Upper lobe of right lung (tissue), 1 donor: ENCODE measurements at regions not wholly inside any gene's neighbourhood (a gene's known extent, or its start where the extent isn't known, plus 50 kb on each side); places are given as distances from the start of the nearest gene placed in this dataset.

Source experiments
- ATAC-seq: fragments of 200-7000 bp; cut with Tn5 transposase; one replicate; pipeline ENCODE4 v1.9.1; 2020; ENCODE audit warnings: mild to moderate bottlenecking, moderate library complexity
- DNase-seq: peaks from one replicate; pipeline ENCODE4 v3.0.0-alpha.2; 2020
- H3K27ac ChIP-seq: fragments of 200-600 bp; one replicate; pipeline ENCODE4 v1.8.0; 2022
- H3K27me3 ChIP-seq: fragments of 200-600 bp; one replicate; pipeline ENCODE4 v1.8.0; 2022; ENCODE audit warnings: mild to moderate bottlenecking
- H3K36me3 ChIP-seq: fragments of 200-600 bp; one replicate; pipeline ENCODE4 v1.8.0; 2022
- H3K4me1 ChIP-seq: fragments of 200-600 bp; one replicate; pipeline ENCODE4 v1.8.0; 2022
- H3K4me3 ChIP-seq: fragments of 200-600 bp; one replicate; pipeline ENCODE4 v1.8.0; 2022; ENCODE audit warnings: mild to moderate bottlenecking
- H3K9me3 ChIP-seq: fragments of 200-600 bp; one replicate; pipeline ENCODE4 v1.8.0; 2022
- CTCF ChIP-seq: fragments of 200-600 bp; IDR thresholded peaks from one replicate; pipeline ENCODE4 v1.8.0; 2022; ENCODE audit warnings: antibody characterized with exemption
- intact Hi-C: fragments of 100-400 bp; cut with DNase I; formaldehyde crosslinking; loops from one replicate; pipeline ENCODE4 v1.11.0; 2022
- donor health status: DM: no; HTN: yes; CAD: no; lungs with severe emphysema.

- Histone ChIP-seq H3K27ac (no peak overlapping the region), H3K4me1 (no peaks in the 10 kb centered on the region), H3K9me3 (no peaks in the 10 kb centered on the region), H3K4me3 (no peak overlapping the region), H3K36me3 (no peaks in the 10 kb centered on the region), H3K27me3 (no peaks in the 10 kb centered on the region)
- DNase-seq (no peak), ATAC-seq (no peak)
- intact Hi-C loops: no loop called here
- no peak for TF ChIP-seq CTCF
Observed at GRCh38 chr3:5675319-5675718, 487.8 kb downstream of the EDEM1 start.

GRCh38 chr3:5677555-5677954 is 490.0 kb downstream of the EDEM1 start:
- Histone ChIP-seq H3K27ac (no peak overlapping the region), H3K4me3 (no peak overlapping the region), H3K9me3 (no peaks in the 10 kb centered on the region), H3K27me3 (no peaks in the 10 kb centered on the region), H3K36me3 (no peaks in the 10 kb centered on the region), H3K4me1 (no peaks in the 10 kb centered on the region)
- no peak for TF ChIP-seq CTCF
- no peak for DNase-seq
- intact Hi-C loops: no loop called here
- no peak for ATAC-seq

GRCh38 chr3:5678248-5678647 is 490.7 kb downstream of the EDEM1 start:
- TF ChIP-seq CTCF: no peak
- Histone ChIP-seq H3K4me3 (no peak overlapping the region), H3K27ac (no peak overlapping the region), H3K36me3 (no peaks in the 10 kb centered on the region), H3K27me3 (no peaks in the 10 kb centered on the region), H3K4me1 (no peaks in the 10 kb centered on the region), H3K9me3 (no peaks in the 10 kb centered on the region)
- intact Hi-C loops: no loop called here
- ATAC-seq (no peak), DNase-seq (no peak)

- DNase-seq (no peak), ATAC-seq (no peak)
- no peak for TF ChIP-seq CTCF
- Histone ChIP-seq H3K4me3 (no peak overlapping the region), H3K36me3 (no peaks in the 10 kb centered on the region), H3K27me3 (no peaks in the 10 kb centered on the region), H3K9me3 (no peaks in the 10 kb centered on the region), H3K4me1 (no peaks in the 10 kb centered on the region), H3K27ac (no peak overlapping the region)
- intact Hi-C loops: no loop called here
Observed at GRCh38 chr3:5678844-5679243, 491.3 kb downstream of the EDEM1 start.

GRCh38 chr3:5687230-5687629 is 499.7 kb downstream of the EDEM1 start:
- Histone ChIP-seq H3K27ac (no peak overlapping the region), H3K4me3 (no peak overlapping the region), H3K27me3 (no peaks in the 10 kb centered on the region), H3K4me1 (no peaks in the 10 kb centered on the region), H3K36me3 (no peaks in the 10 kb centered on the region), H3K9me3 (peaks cover 10% of the 10 kb centered on the region)
- no peak for TF ChIP-seq CTCF
- DNase-seq: no peak
- intact Hi-C loops: no loop called here
- ATAC-seq: no peak

- no peak for DNase-seq
- Histone ChIP-seq H3K27ac (no peak overlapping the region), H3K36me3 (no peaks in the 10 kb centered on the region), H3K9me3 (peaks cover 10% of the 10 kb centered on the region), H3K4me3 (no peak overlapping the region), H3K27me3 (no peaks in the 10 kb centered on the region), H3K4me1 (no peaks in the 10 kb centered on the region)
- TF ChIP-seq CTCF: no peak
- ATAC-seq: no peak
- intact Hi-C loops: no loop called here
Observed at GRCh38 chr3:5690490-5690889, 503.0 kb downstream of the EDEM1 start.
